HG03196 (cell line): ENCODE measurements at regions not wholly inside any gene's neighbourhood (a gene's known extent, or its start where the extent isn't known, plus 50 kb on each side); places are given as distances from the start of the nearest gene placed in this dataset.
"Not testable (repeated sequence)": the region's sequence is repeated elsewhere in the genome, so short reads cannot be mapped to it uniquely, and the experiment has no call there.

Source experiments
- ATAC-seq: cut with Tn5 transposase; IDR thresholded peaks from one replicate; pipeline ENCODE4 v1.9.1; 2021; ENCODE audit not compliant: unreplicated experiment

DNA sequence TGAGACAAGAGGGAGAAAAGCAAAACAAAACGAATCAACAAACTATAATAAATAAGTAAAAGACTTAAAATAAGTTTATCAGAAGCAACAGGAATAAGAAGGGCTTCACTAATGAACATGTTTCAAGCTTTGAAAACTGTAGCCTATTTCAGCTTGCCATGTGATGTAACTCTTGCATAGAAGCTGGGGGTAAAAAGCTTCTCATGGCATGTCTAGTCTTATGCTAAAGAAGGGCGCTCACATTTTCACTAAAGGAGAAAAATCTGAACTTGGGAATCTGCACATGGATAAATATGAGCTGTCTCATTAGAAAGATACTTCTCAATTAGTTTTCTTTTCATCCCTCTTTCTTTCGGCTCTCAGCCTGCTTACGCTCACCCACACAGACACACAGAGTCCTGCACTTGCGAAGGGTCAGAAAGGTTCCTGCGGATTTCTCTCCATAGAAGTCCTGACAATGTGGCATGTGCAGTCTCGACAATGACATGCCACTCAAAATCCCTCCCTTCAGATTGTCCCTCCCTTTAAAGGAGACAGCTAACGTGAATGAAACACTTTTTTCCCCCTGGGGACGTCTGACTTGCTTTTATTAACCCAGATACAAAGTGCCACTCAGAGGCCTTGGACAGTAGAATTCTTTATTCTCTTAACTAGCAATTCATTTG is 568.9 kb upstream of the NR2F2 start:
- no peak for ATAC-seq

DNA sequence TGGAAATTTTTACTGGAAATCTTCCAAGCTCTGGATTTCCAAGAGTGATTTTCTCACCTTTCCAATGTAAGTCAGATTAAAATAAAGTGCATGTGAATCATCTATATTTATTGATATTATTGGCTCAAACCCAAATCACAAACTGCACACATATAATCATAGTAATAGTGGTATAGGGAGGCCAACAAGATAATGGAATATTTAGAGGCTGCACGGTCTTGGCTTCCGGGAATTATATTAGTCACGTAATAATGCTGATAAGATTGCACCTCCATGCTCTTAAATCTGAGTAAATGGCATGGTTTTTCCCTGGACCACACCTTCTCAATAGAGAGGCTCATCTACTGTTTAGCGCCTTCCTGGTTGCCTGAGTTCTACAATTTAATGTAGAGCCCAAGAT is 567.1 kb upstream of the NR2F2 start:
- ATAC-seq: no peak

- ATAC-seq: no peak
Measured at GRCh38 chr15:95765161-95765560, 565.3 kb upstream of the NR2F2 start.

DNA sequence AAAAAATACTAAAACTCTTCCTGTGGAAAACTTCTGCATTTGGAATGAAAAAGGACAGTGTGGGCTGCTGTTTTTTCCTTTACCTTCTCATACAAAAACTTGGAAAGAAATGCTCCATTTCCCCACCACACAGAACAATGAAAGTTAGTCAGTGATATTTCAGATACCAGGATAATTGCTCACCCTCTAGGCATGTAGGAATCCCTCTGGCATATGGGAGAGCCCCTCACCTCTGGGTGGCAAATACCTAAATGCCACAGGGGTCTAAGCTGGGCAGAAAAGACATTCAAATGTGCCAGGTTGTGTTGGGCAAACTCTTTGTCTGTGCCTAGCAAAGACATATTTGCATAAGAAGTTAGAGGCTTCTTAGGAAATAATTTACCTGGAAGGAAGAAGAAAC is 560.3 kb upstream of the NR2F2 start:
- ATAC-seq: no peak

DNA sequence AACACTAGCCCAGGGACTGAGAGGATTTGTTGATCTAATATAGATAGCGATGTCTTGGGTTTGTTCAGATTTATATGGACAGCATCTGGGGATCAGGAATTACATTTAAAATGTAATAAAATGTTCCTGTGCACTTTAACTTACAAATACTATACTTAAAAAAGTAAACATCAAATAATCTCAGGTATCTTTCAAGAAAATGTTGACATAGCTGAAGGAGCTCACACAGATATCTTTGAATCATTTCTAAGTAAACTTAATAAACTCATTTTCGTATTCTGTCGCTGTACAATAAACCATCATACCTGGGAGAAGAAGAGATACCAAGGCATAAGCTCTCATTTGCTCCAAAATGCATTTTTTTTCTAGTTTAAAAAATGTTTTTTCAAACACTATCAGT is 557.5 kb upstream of the NR2F2 start:
- ATAC-seq: no peak

- no peak for ATAC-seq
Measured at GRCh38 chr15:95784508-95784907, 546.0 kb upstream of the NR2F2 start.

DNA sequence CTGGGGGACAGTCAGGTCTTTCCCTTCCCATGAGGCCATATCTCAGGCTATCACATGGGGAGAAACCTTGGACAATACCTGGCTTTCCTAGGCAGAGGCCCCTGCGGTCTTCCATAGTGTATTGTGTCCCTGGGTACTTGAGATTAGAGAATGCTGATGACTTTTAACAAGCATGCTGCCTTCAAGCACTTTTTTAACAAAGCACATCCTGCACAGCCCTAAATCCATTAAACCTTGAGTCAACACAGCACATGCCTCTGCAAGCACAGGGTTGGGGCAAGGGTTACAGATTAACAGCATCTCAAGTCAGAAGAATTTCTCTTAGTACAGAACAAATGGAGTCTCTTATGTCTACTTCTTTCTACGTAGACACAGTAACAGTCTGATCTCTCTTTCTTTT is 545.2 kb upstream of the NR2F2 start:
- ATAC-seq: not testable (repeated sequence)

GRCh38 chr15:95793231-95793630 is 537.3 kb upstream of the NR2F2 start:
- ATAC-seq: no peak

GRCh38 chr15:95795386-95795785 is 535.1 kb upstream of the NR2F2 start:
- ATAC-seq: no peak

- ATAC-seq: no peak
Measured at GRCh38 chr15:95799286-95800200, 531.0 kb upstream of the NR2F2 start.

- ATAC-seq: no peak
Measured at GRCh38 chr15:95804484-95804883, 526.0 kb upstream of the NR2F2 start.

DNA sequence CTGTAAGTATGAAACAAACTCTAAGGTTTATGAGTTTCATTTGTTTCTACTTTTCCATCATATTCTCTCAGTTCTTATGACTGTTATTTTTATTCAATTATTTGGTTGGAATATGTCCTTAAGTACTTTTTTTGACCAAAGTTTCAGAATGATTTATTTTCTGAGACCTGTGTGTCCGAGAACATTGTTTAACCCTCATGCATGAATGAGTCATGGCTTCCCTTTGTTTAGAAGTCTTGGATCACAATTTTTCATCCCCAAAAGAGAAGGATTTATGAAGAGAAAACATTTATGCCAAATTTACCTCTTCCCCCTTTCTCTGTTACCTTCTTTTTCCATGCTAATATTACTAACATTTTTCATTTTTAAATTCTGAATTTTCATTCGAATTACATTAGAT is 518.0 kb upstream of the NR2F2 start:
- ATAC-seq: no peak

DNA sequence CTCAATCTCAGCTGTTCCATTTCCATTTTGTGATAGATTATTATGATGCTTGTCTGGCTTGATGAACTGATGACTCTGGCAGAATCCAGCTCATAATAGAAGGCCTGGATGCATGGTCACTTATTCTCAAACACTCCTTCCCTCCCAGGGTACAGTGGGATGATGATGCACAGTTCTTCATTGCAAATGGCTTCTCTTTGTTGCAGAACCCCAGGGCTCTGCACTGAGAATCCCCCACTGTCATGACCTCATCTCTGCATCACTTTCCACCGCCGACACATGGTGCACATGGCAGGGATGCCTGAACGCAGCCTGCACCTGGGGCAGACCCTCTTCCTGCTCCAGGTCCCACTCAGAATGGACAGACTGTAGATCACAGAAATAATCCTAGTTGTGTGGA is 515.6 kb upstream of the NR2F2 start:
- ATAC-seq: no peak

- ATAC-seq: no peak
Measured at GRCh38 chr15:95816591-95816990, 513.9 kb upstream of the NR2F2 start.

- no peak for ATAC-seq
Measured at GRCh38 chr15:95822961-95823360, 507.5 kb upstream of the NR2F2 start.

- no peak for ATAC-seq
Measured at GRCh38 chr15:95825208-95825607, 505.3 kb upstream of the NR2F2 start.

DNA sequence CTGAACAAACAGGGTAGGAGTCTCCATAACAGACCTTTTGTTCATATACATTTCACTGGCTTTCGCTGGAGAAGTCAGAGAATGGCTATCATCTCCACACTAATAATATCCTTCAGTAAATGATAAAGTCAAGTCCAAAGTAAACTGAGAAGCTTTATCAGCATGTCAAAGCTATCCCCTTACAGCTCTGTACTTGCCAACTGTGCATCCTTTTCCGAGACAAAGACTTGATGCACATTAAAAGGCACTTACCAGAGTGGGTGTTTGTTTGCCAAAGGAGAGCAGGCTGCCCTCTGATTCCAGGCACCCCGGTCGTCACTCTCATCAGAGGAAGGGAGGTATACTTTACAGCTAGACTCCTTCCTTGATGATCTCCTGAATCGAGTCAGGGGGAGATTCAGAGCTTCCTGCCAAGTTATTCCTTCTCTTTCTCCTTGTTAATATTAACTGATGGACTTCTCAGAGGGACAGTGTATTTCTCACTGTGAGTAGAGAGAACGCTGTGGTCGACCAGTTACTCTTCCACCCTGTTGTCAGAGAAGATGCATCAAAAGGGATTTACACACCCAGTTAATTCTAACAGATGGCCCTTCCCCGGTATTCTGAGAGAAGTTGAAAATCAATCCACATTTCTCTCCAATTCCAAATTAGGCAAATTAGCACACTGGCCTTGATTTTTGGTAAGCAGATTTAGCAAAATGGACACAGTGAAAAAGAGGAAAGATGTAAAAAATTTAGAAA is 504.7 kb upstream of the NR2F2 start:
- no peak for ATAC-seq

- no peak for ATAC-seq
Measured at GRCh38 chr15:95826412-95827195, 503.9 kb upstream of the NR2F2 start.

- ATAC-seq: no peak
Measured at GRCh38 chr15:95829062-95829461, 501.4 kb upstream of the NR2F2 start.

GRCh38 chr15:95830281-95830680 is 500.2 kb upstream of the NR2F2 start:
- no peak for ATAC-seq

- ATAC-seq: no peak
Measured at GRCh38 chr15:95832668-95833067, 497.8 kb upstream of the NR2F2 start.
